Pancreas (tissue), 10 donors: ENCODE measurements at regions not wholly inside any gene's neighbourhood (a gene's known extent, or its start where the extent isn't known, plus 50 kb on each side); places are given as distances from the start of the nearest gene placed in this dataset.
A peak's percentile ranks its signal among the peaks of the same experiment; 100 is the strongest.

Experiments used
- ATAC-seq, 4 donors: fragments of 200-7000 bp; cut with Tn5 transposase; one replicate each; pipeline versions ENCODE4 v1.8.0 to v1.9.1; 2020; ENCODE audit warnings: mild to moderate bottlenecking in 4 of 4, moderate library complexity in 4 of 4
- DNase-seq, 6 donors: peaks; one replicate each; pipeline ENCODE4 v3.0.0-alpha.2; 2020
- FAIRE-seq: peaks from 2 replicates; lab custom pipeline; 2012; peaks lifted over from hg19 to GRCh38; lab: Jason Lieb, UNC
- H3K27ac ChIP-seq, 4 donors: fragments of 200-600 bp; sonication (generic); 1 replicate in 3 of 4; 2 replicates in 1 of 4; pipeline versions ENCODE4 v1.5.0 to v1.8.0; 2020
- H3K27me3 ChIP-seq, 4 donors: fragments of 200-600 bp; one replicate each; pipeline ENCODE4 v1.8.0; 2021
- H3K36me3 ChIP-seq, 3 donors: fragments of 200-600 bp; sonication (generic) in 1 of 3; one replicate each; pipeline versions ENCODE4 v1.5.0 to v1.8.0; 2020 to 2021
- H3K4me1 ChIP-seq, 3 donors: fragments of 200-600 bp; one replicate each; pipeline ENCODE4 v1.8.0; 2021
- H3K4me3 ChIP-seq, 4 donors: fragments of 200-600 bp; sonication (generic) in 2 of 4; one replicate each; pipeline versions ENCODE4 v1.5.0 to v1.8.0; 2020 to 2021
- H3K9me3 ChIP-seq, 4 donors: fragments of 200-600 bp; one replicate each; pipeline ENCODE4 v1.8.0; 2021
- WGBS, 2 donors: extraction: QIAGEN DNeasy Blood & Tissue Kit; methylation state at CpG; one replicate each; pipeline ENCODE4 v1.1.7; 2013; 5-methylcytosine and 5-hydroxymethylcytosine counted together
- intact Hi-C, 3 donors: fragments of 100-400 bp; cut with DNase I; formaldehyde crosslinking; loops; one replicate each; pipeline versions ENCODE4 v1.11.1 to v1.14.2; 2022
- TF ChIP-seq, protein P1 (sequence below), 4 donors: fragments of 200-600 bp; sonication (generic) in 3 of 4; IDR thresholded peaks; one replicate each; pipeline versions ENCODE4 v1.5.0 to v1.8.0; 2021; ENCODE audit warnings: antibody characterized with exemption in 4 of 4
- donor health status: healthy with polysubstance abuse.
- donor health status: DM: no; HTN: no; CAD: no; lungs with moderate emphysema.
- donor health status: DM: no; HTN: no; CAD: no.
- donor health status: control.
- donor health status: control.
- donor health status: Bipolar disorder and iron deficiency.
- donor health status: DM: yes; HTN: yes; CAD: no.
- donor health status: DM: no; HTN: no; CAD: no.
- donor health status: DM: no; HTN: no; CAD: no.
- donor health status: DM: yes; HTN: yes; CAD: no.

DNA sequence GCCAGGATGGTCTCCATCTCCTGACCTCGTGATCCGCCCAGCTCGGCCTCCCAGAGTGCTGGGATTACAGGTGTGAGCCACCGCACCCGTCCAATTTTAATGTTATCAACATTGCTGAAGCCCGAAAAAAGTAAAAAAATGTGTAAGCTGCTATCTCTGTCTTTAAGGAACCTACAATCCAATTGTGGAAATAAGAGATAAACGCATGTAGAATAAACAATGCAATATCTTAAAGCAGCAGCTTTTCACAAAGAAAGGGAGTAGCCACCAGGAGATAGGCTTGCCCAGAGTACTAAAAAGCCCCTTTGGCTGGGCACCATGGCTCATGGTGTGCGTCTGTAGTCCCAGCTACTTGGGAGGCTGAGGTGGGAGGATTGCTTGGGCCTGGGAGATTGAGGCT lies 282.9 kb upstream of the LYZL1 start:
- no peak overlapping the region for H3K27ac ChIP-seq
- ATAC-seq, result no peak
- no peaks in the 10 kb centered on the region for H3K36me3 ChIP-seq
- 71 to 75% methylated on average over 8 of the region's 8 CpGs for WGBS, 2 donors
- H3K9me3 ChIP-seq, result no peaks in the 10 kb centered on the region
- H3K27me3 ChIP-seq, result no peaks in the 10 kb centered on the region
- H3K4me3 ChIP-seq, result no peak overlapping the region
- intact Hi-C loops, result no loop called here
- no peaks in the 10 kb centered on the region for H3K4me1 ChIP-seq
- no peak for FAIRE-seq
- TF ChIP-seq, protein P1, sequence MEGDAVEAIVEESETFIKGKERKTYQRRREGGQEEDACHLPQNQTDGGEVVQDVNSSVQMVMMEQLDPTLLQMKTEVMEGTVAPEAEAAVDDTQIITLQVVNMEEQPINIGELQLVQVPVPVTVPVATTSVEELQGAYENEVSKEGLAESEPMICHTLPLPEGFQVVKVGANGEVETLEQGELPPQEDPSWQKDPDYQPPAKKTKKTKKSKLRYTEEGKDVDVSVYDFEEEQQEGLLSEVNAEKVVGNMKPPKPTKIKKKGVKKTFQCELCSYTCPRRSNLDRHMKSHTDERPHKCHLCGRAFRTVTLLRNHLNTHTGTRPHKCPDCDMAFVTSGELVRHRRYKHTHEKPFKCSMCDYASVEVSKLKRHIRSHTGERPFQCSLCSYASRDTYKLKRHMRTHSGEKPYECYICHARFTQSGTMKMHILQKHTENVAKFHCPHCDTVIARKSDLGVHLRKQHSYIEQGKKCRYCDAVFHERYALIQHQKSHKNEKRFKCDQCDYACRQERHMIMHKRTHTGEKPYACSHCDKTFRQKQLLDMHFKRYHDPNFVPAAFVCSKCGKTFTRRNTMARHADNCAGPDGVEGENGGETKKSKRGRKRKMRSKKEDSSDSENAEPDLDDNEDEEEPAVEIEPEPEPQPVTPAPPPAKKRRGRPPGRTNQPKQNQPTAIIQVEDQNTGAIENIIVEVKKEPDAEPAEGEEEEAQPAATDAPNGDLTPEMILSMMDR (IDR thresholded peaks at IDR 0.05), result no peak
- DNase-seq, result no peak

DNA sequence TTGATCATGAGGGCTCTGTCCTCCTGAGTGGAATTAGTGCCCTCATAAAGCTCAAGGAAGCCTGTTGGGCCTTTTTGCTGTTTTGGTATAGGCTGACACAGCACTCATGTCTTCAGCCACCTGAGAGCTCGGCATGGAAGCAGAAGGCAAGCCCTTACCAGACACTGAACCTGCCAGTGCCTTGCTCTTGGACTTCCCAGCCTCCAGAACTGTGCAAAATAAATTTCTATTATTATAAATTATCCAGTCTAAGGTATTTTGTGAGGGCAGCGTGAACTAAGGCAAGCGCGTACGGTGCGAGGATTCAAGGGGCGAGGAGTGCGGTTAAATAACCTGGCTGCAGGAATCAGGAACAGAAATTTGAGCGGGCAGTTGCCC lies 281.5 kb upstream of the LYZL1 start:
- ATAC-seq (no peak), DNase-seq (no peak), FAIRE-seq (no peak)
- no peaks in the 10 kb centered on the region for H3K36me3 ChIP-seq
- peak overlapping the region in 1 of 4 donors; percentile 33 for H3K27ac ChIP-seq
- WGBS, 2 donors, result 78 to 86% methylated on average over 9 of the region's 9 CpGs
- H3K4me3 ChIP-seq, result no peak overlapping the region
- H3K9me3 ChIP-seq, result no peaks in the 10 kb centered on the region
- H3K4me1 ChIP-seq, result no peaks in the 10 kb centered on the region
- intact Hi-C loops, result no loop called here
- TF ChIP-seq, protein P1 (IDR thresholded peaks at IDR 0.05), result no peak
- no peaks in the 10 kb centered on the region for H3K27me3 ChIP-seq

DNA sequence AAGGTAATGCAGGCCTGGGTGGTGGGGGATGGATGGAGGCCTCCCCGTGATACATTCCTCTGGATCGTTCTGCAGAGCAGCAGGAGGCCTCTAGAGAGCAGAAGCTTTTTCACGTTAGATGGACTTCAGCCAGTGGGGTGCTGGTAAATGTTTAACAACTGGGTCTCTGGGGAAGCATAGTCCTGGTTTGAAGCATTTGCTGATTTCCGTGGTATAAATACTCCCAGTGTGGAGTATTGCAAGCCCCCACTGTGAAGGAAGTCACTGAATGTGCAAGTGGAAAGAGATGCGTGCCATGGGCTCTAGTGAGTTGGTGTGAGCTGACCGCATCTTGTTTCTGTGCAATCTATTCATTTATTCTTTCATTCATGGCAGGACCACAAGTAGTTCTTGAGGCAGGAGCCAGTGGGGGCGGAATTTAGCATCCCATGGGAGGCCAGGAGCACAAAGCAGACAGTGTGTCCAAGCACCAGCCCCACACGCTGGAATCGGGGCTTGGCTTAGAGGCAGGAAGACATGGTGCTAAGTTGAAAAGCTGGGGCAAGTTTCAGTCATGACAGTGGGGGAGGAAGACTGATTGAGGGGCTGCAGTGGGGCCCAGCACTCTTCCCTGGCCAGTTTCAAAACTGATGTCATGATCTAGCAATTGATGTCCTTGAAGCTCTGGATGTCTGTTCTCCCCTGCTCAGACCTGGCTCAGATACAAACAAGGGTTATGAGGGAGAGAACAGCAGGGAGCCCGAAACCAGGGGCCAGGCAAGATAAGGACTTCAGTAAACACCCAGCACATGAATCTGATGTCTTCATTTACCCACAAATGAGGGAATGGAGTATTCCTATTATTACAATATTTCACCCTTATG lies 280.9 kb upstream of the LYZL1 start:
- peak in 2 of 6 donors; percentile 33 to 36 for DNase-seq
- WGBS, 2 donors, result 35 to 41% methylated on average over 10 of the region's 10 CpGs
- ATAC-seq, result peak; percentile 46 to 74 (median 61)
- Histone ChIP-seq H3K27ac (peak overlapping the region in 3 of 4 donors; percentile 16 to 55 (median 30)), H3K4me1 (no peaks in the 10 kb centered on the region), H3K4me3 (no peak overlapping the region), H3K36me3 (no peaks in the 10 kb centered on the region), H3K27me3 (no peaks in the 10 kb centered on the region), H3K9me3 (no peaks in the 10 kb centered on the region)
- intact Hi-C loops, result no loop called here
- TF ChIP-seq, protein P1 (IDR thresholded peaks at IDR 0.05), result no peak
- no peak for FAIRE-seq

DNA sequence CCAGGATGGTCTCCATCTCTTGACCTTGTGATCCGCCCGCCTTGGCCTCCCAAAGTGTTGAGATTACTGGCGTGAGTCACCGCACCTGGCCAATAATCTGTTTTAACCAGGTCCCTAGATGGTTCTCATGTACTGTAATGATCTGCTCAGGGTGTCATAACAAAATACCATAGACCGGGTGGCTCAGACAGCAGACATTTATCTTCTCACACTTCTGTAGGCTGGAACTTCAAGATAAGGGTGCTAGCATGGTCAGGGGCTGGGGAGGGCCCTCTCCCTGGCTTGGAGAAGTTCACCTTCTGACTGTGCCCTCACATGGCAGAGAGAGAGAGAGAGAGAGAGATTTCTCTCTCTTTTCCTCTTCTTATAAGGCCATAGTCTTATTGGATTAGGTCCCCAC lies 279.4 kb upstream of the LYZL1 start:
- DNase-seq (no peak), ATAC-seq (no peak), FAIRE-seq (no peak)
- 55 to 64% methylated on average over 5 of the region's 5 CpGs for WGBS, 2 donors
- intact Hi-C loops, result no loop called here
- TF ChIP-seq, protein P1 (IDR thresholded peaks at IDR 0.05), result no peak
- Histone ChIP-seq H3K27ac (peak overlapping the region in 1 of 4 donors; percentile 28), H3K4me1 (no peaks in the 10 kb centered on the region), H3K4me3 (no peak overlapping the region), H3K27me3 (no peaks in the 10 kb centered on the region), H3K9me3 (no peaks in the 10 kb centered on the region), H3K36me3 (no peaks in the 10 kb centered on the region)

DNA sequence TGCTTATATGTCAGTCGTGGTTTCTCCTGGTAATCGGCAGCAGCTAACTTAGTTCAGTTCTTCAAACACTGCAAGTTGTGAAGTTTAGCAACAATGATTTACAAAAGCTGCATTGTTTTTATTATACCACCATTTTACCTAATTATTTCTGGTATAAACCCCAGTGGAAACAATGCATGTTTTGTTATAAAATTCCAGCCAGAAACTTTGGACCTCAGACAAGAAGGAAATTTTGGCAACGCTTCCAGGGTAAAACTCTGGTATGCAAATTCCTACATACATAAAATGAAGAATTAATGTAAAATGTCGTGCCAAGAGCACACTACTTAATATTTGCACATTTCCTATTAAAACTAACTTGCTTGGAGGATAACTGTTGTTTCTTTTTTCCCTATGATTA lies 277.4 kb upstream of the LYZL1 start:
- H3K27ac ChIP-seq, result no peak overlapping the region
- ATAC-seq (peak in 1 of 4 donors; percentile 41), DNase-seq (no peak), FAIRE-seq (no peak)
- TF ChIP-seq, protein P1 (IDR thresholded peaks at IDR 0.05), result no peak
- no peaks in the 10 kb centered on the region for H3K4me1 ChIP-seq
- H3K27me3 ChIP-seq, result no peaks in the 10 kb centered on the region
- intact Hi-C loops, result no loop called here
- no peak overlapping the region for H3K4me3 ChIP-seq
- H3K9me3 ChIP-seq, result no peaks in the 10 kb centered on the region
- H3K36me3 ChIP-seq, result no peaks in the 10 kb centered on the region
- 31 to 37% methylated on average over 4 of the region's 4 CpGs for WGBS, 2 donors
